IMR-90 (cell line): ENCODE measurements at regions not wholly inside any gene's neighbourhood (a gene's known extent, or its start where the extent isn't known, plus 50 kb on each side); places are given as distances from the start of the nearest gene placed in this dataset.

Source experiments
- ATAC-seq: fragments of 200-7000 bp; cut with Tn5 transposase; 2 replicates; pipeline ENCODE4 v1.9.1; 2020; ENCODE audit warnings: low read depth, mild to moderate bottlenecking, moderate library complexity
- BruUV-seq: library from RNA; stranded (reverse); fragments of 400-500 nt; replicated peaks from 2 replicates; lab custom pipeline; 2021; lab: Mats Ljungman, UMichigan
- CTCF ChIA-PET: fragments of 300-600 bp; formaldehyde crosslinking; extraction: SDS; loops from one replicate; lab custom pipeline; 2021; ENCODE audit warnings: antibody characterized with exemption; lab: Yijun Ruan, JAX
- POLR2A ChIA-PET: fragments of 300-600 bp; sonication (Branson Sonifier 250); formaldehyde crosslinking; loops from one replicate; lab custom pipeline; 2022; ENCODE audit warnings: antibody characterized with exemption; ENCODE audit not compliant: unreplicated experiment; lab: Charles Lee
- DNase-seq: peaks from one replicate; pipeline ENCODE4 v3.0.0; 2013
- H2AFZ ChIP-seq: replicated peaks from 2 replicates; pipeline ENCODE3; 2013; ENCODE audit warnings: low read length, mild to moderate bottlenecking; ENCODE audit not compliant: poor library complexity
- H2AK5ac ChIP-seq: 2 replicates; pipeline ENCODE4 v1.6.1; 2013; ENCODE audit warnings: low read depth, low read length, inconsistent platforms
- H2AK9ac ChIP-seq: replicated peaks from 2 replicates; pipeline ENCODE3; 2013; ENCODE audit warnings: mild to moderate bottlenecking, low read depth, low read length, moderate library complexity; ENCODE audit not compliant: poor library complexity
- H2BK120ac ChIP-seq: 2 replicates; pipeline ENCODE4 v1.6.1; 2013; ENCODE audit warnings: low read depth, low read length, inconsistent platforms
- H2BK15ac ChIP-seq: 3 replicates; pipeline ENCODE4 v1.6.1; 2013; ENCODE audit warnings: low read depth, low read length, inconsistent platforms
- H2BK20ac ChIP-seq: 2 replicates; pipeline ENCODE4 v1.6.1; 2013; ENCODE audit warnings: low read depth, mild to moderate bottlenecking, inconsistent platforms, low read length, moderate library complexity
- H2BK5ac ChIP-seq: 2 replicates; pipeline ENCODE4 v1.6.1; 2013; ENCODE audit warnings: mild to moderate bottlenecking, low read depth, low read length, inconsistent platforms; ENCODE audit not compliant: poor library complexity, severe bottlenecking
- H3K14ac ChIP-seq: replicated peaks from 2 replicates; pipeline ENCODE4 v1.6.1; 2013; ENCODE audit warnings: low read depth, low read length, inconsistent platforms
- H3K18ac ChIP-seq: 2 replicates; pipeline ENCODE4 v1.6.1; 2013; ENCODE audit warnings: low read depth, low read length, control low read depth
- H3K23ac ChIP-seq: 2 replicates; pipeline ENCODE4 v1.6.1; 2013; ENCODE audit warnings: low read depth, low read length, inconsistent platforms
- H3K27ac ChIP-seq: 2 replicates; pipeline ENCODE4 v1.5.1; 2013; ENCODE audit warnings: mild to moderate bottlenecking, control low read depth, low read length; ENCODE audit not compliant: insufficient read depth
- H3K27me3 ChIP-seq: 2 replicates; pipeline ENCODE4 v1.6.1; 2013; ENCODE audit warnings: low read length; ENCODE audit not compliant: control insufficient read depth, insufficient read depth
- H3K36me3 ChIP-seq: 2 replicates; pipeline ENCODE4 v1.6.1; 2013; ENCODE audit warnings: low read length, mixed read lengths; ENCODE audit not compliant: control insufficient read depth, insufficient read depth
- H3K4ac ChIP-seq: 2 replicates; pipeline ENCODE4 v1.6.1; 2013; ENCODE audit warnings: low read depth, low read length, inconsistent platforms
- H3K4me1 ChIP-seq: 2 replicates; pipeline ENCODE4 v1.6.1; 2013; ENCODE audit warnings: low read length, mixed read lengths; ENCODE audit not compliant: control insufficient read depth, insufficient read depth
- H3K4me2 ChIP-seq: 2 replicates; pipeline ENCODE4 v1.6.1; 2013; ENCODE audit warnings: low read depth, mild to moderate bottlenecking, control low read depth, low read length, moderate library complexity
- H3K4me3 ChIP-seq: 2 replicates; pipeline ENCODE4 v1.5.1; 2013; ENCODE audit warnings: low read depth, mild to moderate bottlenecking, control low read depth, low read length, moderate library complexity; ENCODE audit not compliant: insufficient read depth
- H3K56ac ChIP-seq: 2 replicates; pipeline ENCODE4 v1.6.1; 2013; ENCODE audit warnings: low read length, inconsistent platforms; ENCODE audit not compliant: insufficient read depth; ENCODE audit errors: extremely low read depth
- H3K79me1 ChIP-seq, 2 experiments: 2 replicates each; pipeline ENCODE4 v1.6.1; 2013; ENCODE audit warnings: low read length in 2 of 2, inconsistent platforms in 1 of 2, low read depth in 1 of 2
- H3K9ac ChIP-seq: 2 replicates; pipeline ENCODE4 v1.6.1; 2013; ENCODE audit warnings: low read depth, low read length, control low read depth
- H3K9me1 ChIP-seq: 2 replicates; pipeline ENCODE4 v1.6.1; 2013; ENCODE audit warnings: low read length, inconsistent platforms; ENCODE audit not compliant: insufficient read depth
- H3K9me3 ChIP-seq: 2 replicates; pipeline ENCODE4 v1.6.1; 2013; ENCODE audit warnings: low read length; ENCODE audit not compliant: control insufficient read depth, insufficient read depth
- H4K20me1 ChIP-seq: 2 replicates; pipeline ENCODE4 v1.6.1; 2013; ENCODE audit warnings: low read length, inconsistent platforms; ENCODE audit not compliant: insufficient read depth
- H4K5ac ChIP-seq: 2 replicates; pipeline ENCODE4 v1.6.1; 2013; ENCODE audit warnings: mild to moderate bottlenecking, low read depth, low read length, control low read depth
- H4K8ac ChIP-seq, 2 experiments: 2 replicates each; pipeline ENCODE4 v1.6.1; 2013; ENCODE audit warnings: low read depth in 2 of 2, low read length in 2 of 2, control low read depth in 1 of 2, inconsistent platforms in 1 of 2
- H4K91ac ChIP-seq: 2 replicates; pipeline ENCODE4 v1.6.1; 2013; ENCODE audit warnings: low read depth, low read length, inconsistent platforms; ENCODE audit not compliant: insufficient read depth
- CHD1 ChIP-seq: IDR thresholded peaks from 2 replicates; pipeline ENCODE4 v1.6.1; 2012; ENCODE audit warnings: low read depth, low read length, improper control_type of control experiment
- FOS ChIP-seq: fragments of 150-350 bp; IDR thresholded peaks from 2 replicates; pipeline ENCODE4 v1.6.1; 2016; ENCODE audit warnings: low read depth, low read length
- WGBS, 2 experiments: methylation state at CpG; one replicate each; pipeline versions ENCODE4 v1.1.5 to v1.1.7; 2013; ENCODE audit warnings: missing lambda C conversion rate in 2 of 2; ENCODE audit not compliant: insufficient read length in 1 of 2; ENCODE audit errors: extremely low coverage in 2 of 2; 5-methylcytosine and 5-hydroxymethylcytosine counted together
- dilution Hi-C: fragments of 300-500 bp; cut with HindIII; formaldehyde crosslinking; loops from one replicate; pipeline ENCODE4 v1.14.3; 2018; ENCODE audit warnings: low sequenced_read_pairs; ENCODE audit not compliant: unreplicated experiment
- in situ Hi-C: fragments of 300-500 bp; cut with MboI; formaldehyde crosslinking; loops from 3 replicates; pipeline ENCODE4 v1.14.3; 2019; ENCODE audit warnings: low sequenced_read_pairs, inconsistent platforms, mixed read lengths
- intact Hi-C: fragments of 100-400 bp; cut with micrococcal nuclease; formaldehyde crosslinking; loops from 2 replicates; pipeline ENCODE4 v1.10.0; 2022

DNA sequence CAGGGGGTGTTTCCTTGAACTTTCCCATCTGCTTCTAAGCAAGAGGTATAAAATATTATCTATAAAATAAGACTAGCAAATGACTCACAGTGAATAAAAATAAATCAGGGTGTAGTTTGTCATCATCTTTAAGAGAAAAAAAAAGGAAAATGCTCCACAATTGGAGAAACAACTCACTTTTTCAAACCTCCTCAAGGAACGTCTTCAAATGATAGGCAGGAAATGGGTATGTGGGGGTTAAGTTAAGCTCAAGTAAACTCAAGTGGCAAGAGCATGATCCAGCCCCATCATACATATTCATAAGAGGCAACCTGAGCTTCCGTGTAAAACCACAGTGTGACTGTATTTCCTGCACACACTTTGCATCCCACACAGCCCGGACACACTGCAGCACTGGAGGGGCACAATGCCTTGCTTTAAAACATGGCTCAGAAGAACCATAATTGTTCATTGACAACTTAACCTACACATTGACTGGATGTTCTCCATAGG is 58.5 kb upstream of the CEP85L start:
- H3K79me1 ChIP-seq, result peaks cover 0 to 8% of the 10 kb centered on the region in 2 experiments; a peak in 1 of 4 replicates
- peak overlapping the region; percentile 92 for H2BK120ac ChIP-seq
- peak overlapping the region; percentile 85; the same call in 1 of the 2 replicates for H4K91ac ChIP-seq
- in situ Hi-C loops (no loop called here), intact Hi-C loops (loop anchor here (5.0 kb wide), 2 partner anchors 43 to 67 kb away; no protein-coding TSS in a partner anchor), dilution Hi-C loops (no loop called here)
- H2BK20ac ChIP-seq, result peak overlapping the region; percentile 93; the same call in 1 of the 2 replicates
- 0 out of 2 replicates have a peak overlapping the region, but pooled peaks have one; percentile 1 for H2AK5ac ChIP-seq
- H4K8ac ChIP-seq, result peak overlapping the region in 1 of 2 experiments; percentile 90; a peak in 1 of 4 replicates
- peak overlapping the region; percentile 30; the same call in 1 of the 2 replicates for H3K4me3 ChIP-seq
- peak overlapping the region; percentile 89; the same call in 1 of the 2 replicates for H3K14ac ChIP-seq
- no peak overlapping the region; the same call in 1 of the 2 replicates for H3K56ac ChIP-seq
- WGBS, 2 experiments, result no CpG with 5 or more reads among the region's 3 CpGs
- peak; percentile 86 for DNase-seq
- H3K36me3 ChIP-seq, result no peaks in the 10 kb centered on the region
- H3K4me2 ChIP-seq, result peak overlapping the region; percentile 55
- peak overlapping the region; percentile 0; the same call in 1 of the 2 replicates for H3K18ac ChIP-seq
- TF ChIP-seq FOS, result peak; percentile 20; the same call in 1 of the 2 replicates
- TF ChIP-seq CHD1, result no peak
- peaks cover 8% of the 10 kb centered on the region; the same call in 1 of the 2 replicates for H3K9me1 ChIP-seq
- H3K23ac ChIP-seq, result peak overlapping the region; percentile 97; the same call in 1 of the 2 replicates
- peak; percentile 30; the same call in 1 of the 2 replicates for ATAC-seq
- H3K9ac ChIP-seq, result 0 out of 2 replicates have a peak overlapping the region, but pooled peaks have one; percentile 3
- H3K9me3 ChIP-seq, result no peaks in the 10 kb centered on the region
- no peaks in the 10 kb centered on the region for H3K27me3 ChIP-seq
- peak overlapping the region; percentile 94 for H3K4ac ChIP-seq
- ChIA-PET POLR2A (interaction anchor here (0.6 kb wide), 1 partner anchor 41 kb away, joined by 3 read pairs; no protein-coding TSS in a partner anchor), CTCF (interaction anchor here (0.6 to 1.0 kb wide), 2 partner anchors 15 to 1667 kb away, joined by 3 to 4 read pairs; no protein-coding TSS in a partner anchor)
- H4K20me1 ChIP-seq, result no peaks in the 10 kb centered on the region
- H2BK5ac ChIP-seq, result peak overlapping the region; percentile 71
- H4K5ac ChIP-seq, result no peak overlapping the region
- peak overlapping the region; percentile 67 for H3K27ac ChIP-seq
- peak overlapping the region; percentile 77 for H2AFZ ChIP-seq
- peaks cover 10% of the 10 kb centered on the region for H3K4me1 ChIP-seq
- peak overlapping the region; percentile 77; the same call in 2 of the 3 replicates for H2BK15ac ChIP-seq
- BruUV-seq, result no TSS peak
- H2AK9ac ChIP-seq, result no peak overlapping the region
